ENCODE measurements at regions not wholly inside any gene's neighbourhood (a gene's known extent, or its start where the extent isn't known, plus 50 kb on each side); places are given as distances from the start of the nearest gene placed in this dataset.

DNA sequence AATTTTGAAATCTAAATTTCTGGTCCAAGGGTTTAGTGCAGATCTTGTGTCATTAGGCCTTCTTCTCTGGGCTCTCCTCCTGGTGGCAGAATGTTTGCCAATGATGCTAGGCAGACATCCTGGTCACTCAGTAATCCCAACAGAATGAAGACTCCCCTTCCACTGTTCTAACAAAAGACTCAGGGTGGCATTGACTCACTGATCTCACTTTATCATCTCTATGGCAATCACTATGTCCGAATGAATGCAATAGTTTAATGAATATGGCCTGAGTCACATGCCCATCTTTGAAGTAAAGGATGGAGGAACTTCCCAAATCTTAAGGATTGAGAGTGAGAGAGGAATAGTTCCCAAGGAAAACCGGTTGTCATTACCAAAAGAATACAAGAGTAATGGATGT is 261.1 kb downstream of the KCNE4 start:
- no peaks in the 10 kb centered on the region for H3K4me1 Mint-ChIP-seq
- ChIA-PET POLR2A (no interaction called here), CTCF (no interaction called here)
- no peaks in the 10 kb centered on the region for H3K36me3 Mint-ChIP-seq
- TF ChIP-seq, protein P1, sequence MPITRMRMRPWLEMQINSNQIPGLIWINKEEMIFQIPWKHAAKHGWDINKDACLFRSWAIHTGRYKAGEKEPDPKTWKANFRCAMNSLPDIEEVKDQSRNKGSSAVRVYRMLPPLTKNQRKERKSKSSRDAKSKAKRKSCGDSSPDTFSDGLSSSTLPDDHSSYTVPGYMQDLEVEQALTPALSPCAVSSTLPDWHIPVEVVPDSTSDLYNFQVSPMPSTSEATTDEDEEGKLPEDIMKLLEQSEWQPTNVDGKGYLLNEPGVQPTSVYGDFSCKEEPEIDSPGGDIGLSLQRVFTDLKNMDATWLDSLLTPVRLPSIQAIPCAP (CRISPR knock-in tag; IDR thresholded peaks at IDR 0.05): no peak
- TF ChIP-seq CREB1 (CRISPR knock-in tag; IDR thresholded peaks at IDR 0.05): no peak
- no peak for TF ChIP-seq TCF7 (CRISPR knock-in tag; IDR thresholded peaks at IDR 0.05; ENCODE audit: low read depth)
- TF ChIP-seq, protein P2, sequence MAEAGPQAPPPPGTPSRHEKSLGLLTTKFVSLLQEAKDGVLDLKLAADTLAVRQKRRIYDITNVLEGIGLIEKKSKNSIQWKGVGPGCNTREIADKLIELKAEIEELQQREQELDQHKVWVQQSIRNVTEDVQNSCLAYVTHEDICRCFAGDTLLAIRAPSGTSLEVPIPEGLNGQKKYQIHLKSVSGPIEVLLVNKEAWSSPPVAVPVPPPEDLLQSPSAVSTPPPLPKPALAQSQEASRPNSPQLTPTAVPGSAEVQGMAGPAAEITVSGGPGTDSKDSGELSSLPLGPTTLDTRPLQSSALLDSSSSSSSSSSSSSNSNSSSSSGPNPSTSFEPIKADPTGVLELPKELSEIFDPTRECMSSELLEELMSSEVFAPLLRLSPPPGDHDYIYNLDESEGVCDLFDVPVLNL (CRISPR knock-in tag; IDR thresholded peaks at IDR 0.05; ENCODE audit: borderline replicate concordance, low read depth): no peak
- H3K4me3 Mint-ChIP-seq: no peak overlapping the region
- DNase-seq (ENCODE audit: low spot score) (no peak), ATAC-seq (no peak)
- H3K27ac Mint-ChIP-seq: no peak overlapping the region
- no peaks in the 10 kb centered on the region for H3K9me3 Mint-ChIP-seq
- H3K27me3 Mint-ChIP-seq (ENCODE audit: low read depth): no peaks in the 10 kb centered on the region

DNA sequence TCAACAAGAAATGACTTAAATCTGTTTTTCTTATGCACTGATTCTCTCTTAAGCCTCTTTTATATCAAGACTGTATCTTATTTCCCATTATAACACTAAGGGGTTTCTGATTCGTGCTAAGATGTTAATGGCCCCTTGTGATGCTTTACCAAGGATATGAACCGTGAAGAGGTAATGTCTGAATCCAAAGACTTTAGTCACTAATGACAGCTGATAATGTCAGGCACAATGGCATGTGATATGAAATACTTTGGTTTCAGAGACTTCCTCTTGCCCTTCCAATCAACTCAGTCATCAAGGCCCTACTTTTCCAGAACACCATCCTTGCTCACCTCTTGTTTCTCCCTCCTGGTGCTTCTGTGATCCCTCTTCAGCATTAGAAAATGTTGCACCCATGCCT is 262.8 kb downstream of the KCNE4 start:
- TF ChIP-seq NFE2L1 (CRISPR knock-in tag; IDR thresholded peaks at IDR 0.05) (no peak), ZNF121 (CRISPR knock-in tag; IDR thresholded peaks at IDR 0.05) (no peak), GABPB1 (CRISPR knock-in tag; IDR thresholded peaks at IDR 0.05) (no peak), NR2C2 (CRISPR knock-in tag; IDR thresholded peaks at IDR 0.05) (no peak), ZNF263 (CRISPR knock-in tag; IDR thresholded peaks at IDR 0.05; ENCODE audit: low read depth) (no peak), FOXK1 (CRISPR knock-in tag; IDR thresholded peaks at IDR 0.05) (no peak), ZNF317 (CRISPR knock-in tag; IDR thresholded peaks at IDR 0.05; ENCODE audit: borderline replicate concordance, low read depth) (no peak), TP53 (CRISPR knock-in tag; IDR thresholded peaks at IDR 0.05) (no peak), CREB1 (CRISPR knock-in tag; IDR thresholded peaks at IDR 0.05) (no peak), CREM (CRISPR knock-in tag; IDR thresholded peaks at IDR 0.05) (no peak), ZNF232 (CRISPR knock-in tag; IDR thresholded peaks at IDR 0.05) (no peak), ZNF396 (CRISPR knock-in tag; IDR thresholded peaks at IDR 0.05; ENCODE audit: borderline replicate concordance) (no peak)
- TF ChIP-seq, protein P3, sequence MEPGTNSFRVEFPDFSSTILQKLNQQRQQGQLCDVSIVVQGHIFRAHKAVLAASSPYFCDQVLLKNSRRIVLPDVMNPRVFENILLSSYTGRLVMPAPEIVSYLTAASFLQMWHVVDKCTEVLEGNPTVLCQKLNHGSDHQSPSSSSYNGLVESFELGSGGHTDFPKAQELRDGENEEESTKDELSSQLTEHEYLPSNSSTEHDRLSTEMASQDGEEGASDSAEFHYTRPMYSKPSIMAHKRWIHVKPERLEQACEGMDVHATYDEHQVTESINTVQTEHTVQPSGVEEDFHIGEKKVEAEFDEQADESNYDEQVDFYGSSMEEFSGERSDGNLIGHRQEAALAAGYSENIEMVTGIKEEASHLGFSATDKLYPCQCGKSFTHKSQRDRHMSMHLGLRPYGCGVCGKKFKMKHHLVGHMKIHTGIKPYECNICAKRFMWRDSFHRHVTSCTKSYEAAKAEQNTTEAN (CRISPR knock-in tag; IDR thresholded peaks at IDR 0.05): no peak
- TF ChIP-seq, protein P4, sequence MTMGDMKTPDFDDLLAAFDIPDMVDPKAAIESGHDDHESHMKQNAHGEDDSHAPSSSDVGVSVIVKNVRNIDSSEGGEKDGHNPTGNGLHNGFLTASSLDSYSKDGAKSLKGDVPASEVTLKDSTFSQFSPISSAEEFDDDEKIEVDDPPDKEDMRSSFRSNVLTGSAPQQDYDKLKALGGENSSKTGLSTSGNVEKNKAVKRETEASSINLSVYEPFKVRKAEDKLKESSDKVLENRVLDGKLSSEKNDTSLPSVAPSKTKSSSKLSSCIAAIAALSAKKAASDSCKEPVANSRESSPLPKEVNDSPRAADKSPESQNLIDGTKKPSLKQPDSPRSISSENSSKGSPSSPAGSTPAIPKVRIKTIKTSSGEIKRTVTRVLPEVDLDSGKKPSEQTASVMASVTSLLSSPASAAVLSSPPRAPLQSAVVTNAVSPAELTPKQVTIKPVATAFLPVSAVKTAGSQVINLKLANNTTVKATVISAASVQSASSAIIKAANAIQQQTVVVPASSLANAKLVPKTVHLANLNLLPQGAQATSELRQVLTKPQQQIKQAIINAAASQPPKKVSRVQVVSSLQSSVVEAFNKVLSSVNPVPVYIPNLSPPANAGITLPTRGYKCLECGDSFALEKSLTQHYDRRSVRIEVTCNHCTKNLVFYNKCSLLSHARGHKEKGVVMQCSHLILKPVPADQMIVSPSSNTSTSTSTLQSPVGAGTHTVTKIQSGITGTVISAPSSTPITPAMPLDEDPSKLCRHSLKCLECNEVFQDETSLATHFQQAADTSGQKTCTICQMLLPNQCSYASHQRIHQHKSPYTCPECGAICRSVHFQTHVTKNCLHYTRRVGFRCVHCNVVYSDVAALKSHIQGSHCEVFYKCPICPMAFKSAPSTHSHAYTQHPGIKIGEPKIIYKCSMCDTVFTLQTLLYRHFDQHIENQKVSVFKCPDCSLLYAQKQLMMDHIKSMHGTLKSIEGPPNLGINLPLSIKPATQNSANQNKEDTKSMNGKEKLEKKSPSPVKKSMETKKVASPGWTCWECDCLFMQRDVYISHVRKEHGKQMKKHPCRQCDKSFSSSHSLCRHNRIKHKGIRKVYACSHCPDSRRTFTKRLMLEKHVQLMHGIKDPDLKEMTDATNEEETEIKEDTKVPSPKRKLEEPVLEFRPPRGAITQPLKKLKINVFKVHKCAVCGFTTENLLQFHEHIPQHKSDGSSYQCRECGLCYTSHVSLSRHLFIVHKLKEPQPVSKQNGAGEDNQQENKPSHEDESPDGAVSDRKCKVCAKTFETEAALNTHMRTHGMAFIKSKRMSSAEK (CRISPR knock-in tag; IDR thresholded peaks at IDR 0.05; ENCODE audit: borderline replicate concordance): no peak
- TF ChIP-seq, protein P5, sequence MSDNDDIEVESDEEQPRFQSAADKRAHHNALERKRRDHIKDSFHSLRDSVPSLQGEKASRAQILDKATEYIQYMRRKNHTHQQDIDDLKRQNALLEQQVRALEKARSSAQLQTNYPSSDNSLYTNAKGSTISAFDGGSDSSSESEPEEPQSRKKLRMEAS (CRISPR knock-in tag; IDR thresholded peaks at IDR 0.05): no peak
- TF ChIP-seq, protein P6, sequence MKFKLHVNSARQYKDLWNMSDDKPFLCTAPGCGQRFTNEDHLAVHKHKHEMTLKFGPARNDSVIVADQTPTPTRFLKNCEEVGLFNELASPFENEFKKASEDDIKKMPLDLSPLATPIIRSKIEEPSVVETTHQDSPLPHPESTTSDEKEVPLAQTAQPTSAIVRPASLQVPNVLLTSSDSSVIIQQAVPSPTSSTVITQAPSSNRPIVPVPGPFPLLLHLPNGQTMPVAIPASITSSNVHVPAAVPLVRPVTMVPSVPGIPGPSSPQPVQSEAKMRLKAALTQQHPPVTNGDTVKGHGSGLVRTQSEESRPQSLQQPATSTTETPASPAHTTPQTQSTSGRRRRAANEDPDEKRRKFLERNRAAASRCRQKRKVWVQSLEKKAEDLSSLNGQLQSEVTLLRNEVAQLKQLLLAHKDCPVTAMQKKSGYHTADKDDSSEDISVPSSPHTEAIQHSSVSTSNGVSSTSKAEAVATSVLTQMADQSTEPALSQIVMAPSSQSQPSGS (CRISPR knock-in tag; IDR thresholded peaks at IDR 0.05; ENCODE audit: borderline replicate concordance, low read depth): no peak
- TF ChIP-seq, protein P7, sequence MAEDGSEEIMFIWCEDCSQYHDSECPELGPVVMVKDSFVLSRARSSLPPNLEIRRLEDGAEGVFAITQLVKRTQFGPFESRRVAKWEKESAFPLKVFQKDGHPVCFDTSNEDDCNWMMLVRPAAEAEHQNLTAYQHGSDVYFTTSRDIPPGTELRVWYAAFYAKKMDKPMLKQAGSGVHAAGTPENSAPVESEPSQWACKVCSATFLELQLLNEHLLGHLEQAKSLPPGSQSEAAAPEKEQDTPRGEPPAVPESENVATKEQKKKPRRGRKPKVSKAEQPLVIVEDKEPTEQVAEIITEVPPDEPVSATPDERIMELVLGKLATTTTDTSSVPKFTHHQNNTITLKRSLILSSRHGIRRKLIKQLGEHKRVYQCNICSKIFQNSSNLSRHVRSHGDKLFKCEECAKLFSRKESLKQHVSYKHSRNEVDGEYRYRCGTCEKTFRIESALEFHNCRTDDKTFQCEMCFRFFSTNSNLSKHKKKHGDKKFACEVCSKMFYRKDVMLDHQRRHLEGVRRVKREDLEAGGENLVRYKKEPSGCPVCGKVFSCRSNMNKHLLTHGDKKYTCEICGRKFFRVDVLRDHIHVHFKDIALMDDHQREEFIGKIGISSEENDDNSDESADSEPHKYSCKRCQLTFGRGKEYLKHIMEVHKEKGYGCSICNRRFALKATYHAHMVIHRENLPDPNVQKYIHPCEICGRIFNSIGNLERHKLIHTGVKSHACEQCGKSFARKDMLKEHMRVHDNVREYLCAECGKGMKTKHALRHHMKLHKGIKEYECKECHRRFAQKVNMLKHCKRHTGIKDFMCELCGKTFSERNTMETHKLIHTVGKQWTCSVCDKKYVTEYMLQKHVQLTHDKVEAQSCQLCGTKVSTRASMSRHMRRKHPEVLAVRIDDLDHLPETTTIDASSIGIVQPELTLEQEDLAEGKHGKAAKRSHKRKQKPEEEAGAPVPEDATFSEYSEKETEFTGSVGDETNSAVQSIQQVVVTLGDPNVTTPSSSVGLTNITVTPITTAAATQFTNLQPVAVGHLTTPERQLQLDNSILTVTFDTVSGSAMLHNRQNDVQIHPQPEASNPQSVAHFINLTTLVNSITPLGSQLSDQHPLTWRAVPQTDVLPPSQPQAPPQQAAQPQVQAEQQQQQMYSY (CRISPR knock-in tag; IDR thresholded peaks at IDR 0.05): no peak
- TF ChIP-seq, protein P2 (CRISPR knock-in tag; IDR thresholded peaks at IDR 0.05; ENCODE audit: borderline replicate concordance, low read depth): no peak
- CTCF ChIA-PET: no interaction called here
- ATAC-seq (no peak), DNase-seq (ENCODE audit: low spot score) (no peak)
- H3K36me3 Mint-ChIP-seq: no peaks in the 10 kb centered on the region
- no peaks in the 10 kb centered on the region for H3K27me3 Mint-ChIP-seq (ENCODE audit: low read depth)
- H3K27ac Mint-ChIP-seq: no peak overlapping the region
- POLR2A ChIA-PET: no interaction called here
- H3K9me3 Mint-ChIP-seq: no peaks in the 10 kb centered on the region
- no peaks in the 10 kb centered on the region for H3K4me1 Mint-ChIP-seq
- no peak overlapping the region for H3K4me3 Mint-ChIP-seq
